ENCODE measurements at regions not wholly inside any gene's neighbourhood (a gene's known extent, or its start where the extent isn't known, plus 50 kb on each side); places are given as distances from the start of the nearest gene placed in this dataset.
"Not testable (repeated sequence)": the region's sequence is repeated elsewhere in the genome, so short reads cannot be mapped to it uniquely, and the experiment has no call there.

DNA sequence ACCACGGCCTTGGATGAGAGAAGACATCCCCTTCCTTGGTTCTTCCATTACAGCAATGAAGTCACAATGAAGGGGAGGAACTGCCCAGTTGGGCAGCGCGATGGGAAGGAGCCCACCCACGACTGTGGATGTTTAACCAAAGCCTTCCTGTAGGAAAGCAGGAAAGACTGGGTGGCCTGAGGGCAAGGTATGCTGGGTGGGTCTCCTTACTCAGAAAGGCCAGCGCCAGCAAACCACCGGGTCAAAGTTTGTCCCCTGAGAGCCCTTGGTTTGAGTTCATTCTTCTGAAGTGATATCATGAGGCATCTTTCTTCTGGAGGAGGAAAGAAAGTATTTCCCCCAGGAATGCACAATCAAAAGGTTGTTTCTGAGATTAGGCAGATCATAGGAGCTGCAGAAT, 105.2 kb downstream of the C16orf95 start:
- H3K9me3 ChIP-seq (ENCODE audit: low read depth): no peaks in the 10 kb centered on the region
- no peak for DNase-seq (ENCODE audit: low read depth in 1 of 2, low spot score in 1 of 2)
- no peaks in the 10 kb centered on the region for H3K4me1 ChIP-seq (ENCODE audit: low read depth)

DNA sequence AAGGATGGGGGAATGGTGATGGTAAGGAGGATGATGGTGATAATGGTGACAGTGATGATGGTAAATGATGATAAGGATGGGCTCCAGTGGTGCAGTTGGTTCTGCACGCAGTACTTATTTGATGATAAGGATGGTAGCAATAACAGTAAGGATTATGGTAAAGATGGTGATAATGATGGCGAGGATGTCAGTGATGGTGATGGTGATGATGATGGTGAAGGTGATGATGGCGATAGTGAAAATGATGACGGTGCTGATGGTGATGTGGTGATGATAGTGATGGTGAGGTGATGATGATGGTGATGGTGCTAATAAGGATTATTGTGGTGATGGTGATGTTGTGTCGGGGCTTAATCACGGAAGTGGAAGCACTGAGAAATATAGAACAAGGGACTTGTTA, 103.7 kb downstream of the C16orf95 start:
- no peak for DNase-seq (ENCODE audit: low read depth in 1 of 2, low spot score in 1 of 2)
- Histone ChIP-seq H3K4me3 (no peak overlapping the region), H3K27ac (no peak overlapping the region), H3K9me3 (ENCODE audit: low read depth) (no peaks in the 10 kb centered on the region), H3K4me1 (ENCODE audit: low read depth) (no peaks in the 10 kb centered on the region), H3K27me3 (no peaks in the 10 kb centered on the region), H3K36me3 (no peaks in the 10 kb centered on the region)
- TF ChIP-seq, protein P1, sequence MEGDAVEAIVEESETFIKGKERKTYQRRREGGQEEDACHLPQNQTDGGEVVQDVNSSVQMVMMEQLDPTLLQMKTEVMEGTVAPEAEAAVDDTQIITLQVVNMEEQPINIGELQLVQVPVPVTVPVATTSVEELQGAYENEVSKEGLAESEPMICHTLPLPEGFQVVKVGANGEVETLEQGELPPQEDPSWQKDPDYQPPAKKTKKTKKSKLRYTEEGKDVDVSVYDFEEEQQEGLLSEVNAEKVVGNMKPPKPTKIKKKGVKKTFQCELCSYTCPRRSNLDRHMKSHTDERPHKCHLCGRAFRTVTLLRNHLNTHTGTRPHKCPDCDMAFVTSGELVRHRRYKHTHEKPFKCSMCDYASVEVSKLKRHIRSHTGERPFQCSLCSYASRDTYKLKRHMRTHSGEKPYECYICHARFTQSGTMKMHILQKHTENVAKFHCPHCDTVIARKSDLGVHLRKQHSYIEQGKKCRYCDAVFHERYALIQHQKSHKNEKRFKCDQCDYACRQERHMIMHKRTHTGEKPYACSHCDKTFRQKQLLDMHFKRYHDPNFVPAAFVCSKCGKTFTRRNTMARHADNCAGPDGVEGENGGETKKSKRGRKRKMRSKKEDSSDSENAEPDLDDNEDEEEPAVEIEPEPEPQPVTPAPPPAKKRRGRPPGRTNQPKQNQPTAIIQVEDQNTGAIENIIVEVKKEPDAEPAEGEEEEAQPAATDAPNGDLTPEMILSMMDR (IDR thresholded peaks at IDR 0.05; ENCODE audit: low read depth, low read length): no peak

More for the DNA sequence above, 105.2 kb downstream of the C16orf95 start:
- TF ChIP-seq, protein P1 (IDR thresholded peaks at IDR 0.05; ENCODE audit: low read depth, low read length): no peak
- Histone ChIP-seq H3K27me3 (no peaks in the 10 kb centered on the region), H3K36me3 (no peaks in the 10 kb centered on the region), H3K4me3 (no peak overlapping the region), H3K27ac (no peak overlapping the region)

- H3K27me3 ChIP-seq: no peaks in the 10 kb centered on the region
- no peaks in the 10 kb centered on the region for H3K4me1 ChIP-seq (ENCODE audit: low read depth)
- H3K36me3 ChIP-seq: no peaks in the 10 kb centered on the region
- TF ChIP-seq, protein P1 (IDR thresholded peaks at IDR 0.05; ENCODE audit: low read depth, low read length): no peak
- no peaks in the 10 kb centered on the region for H3K9me3 ChIP-seq (ENCODE audit: low read depth)
- no peak overlapping the region for H3K4me3 ChIP-seq
- H3K27ac ChIP-seq: no peak overlapping the region
- DNase-seq (ENCODE audit: low read depth in 1 of 2, low spot score in 1 of 2): no peak
These were observed 100.9 kb downstream of the C16orf95 start for GRCh38 chr16:87216148-87216840.

GRCh38 chr16:87216841-87217275, 100.3 kb downstream of the C16orf95 start:
- TF ChIP-seq, protein P1 (IDR thresholded peaks at IDR 0.05; ENCODE audit: low read depth, low read length): no peak
- no peaks in the 10 kb centered on the region for H3K36me3 ChIP-seq
- no peaks in the 10 kb centered on the region for H3K27me3 ChIP-seq
- no peak for DNase-seq (ENCODE audit: low read depth in 1 of 2, low spot score in 1 of 2)
- no peak overlapping the region for H3K4me3 ChIP-seq
- no peak overlapping the region for H3K27ac ChIP-seq
- H3K9me3 ChIP-seq (ENCODE audit: low read depth): no peaks in the 10 kb centered on the region
- H3K4me1 ChIP-seq (ENCODE audit: low read depth): no peaks in the 10 kb centered on the region

GRCh38 chr16:87217802-87218201, 99.4 kb downstream of the C16orf95 start:
- H3K36me3 ChIP-seq; H3K4me3 ChIP-seq; H3K27me3 ChIP-seq; DNase-seq (ENCODE audit: low read depth in 1 of 2, low spot score in 1 of 2); H3K4me1 ChIP-seq (ENCODE audit: low read depth); H3K27ac ChIP-seq; H3K9me3 ChIP-seq (ENCODE audit: low read depth): not testable (repeated sequence)

GRCh38 chr16:87218281-87219055, 98.7 kb downstream of the C16orf95 start:
- no peaks in the 10 kb centered on the region for H3K4me1 ChIP-seq (ENCODE audit: low read depth)
- no peak for DNase-seq (ENCODE audit: low read depth in 1 of 2, low spot score in 1 of 2)
- H3K27me3 ChIP-seq: peaks cover 3% of the 10 kb centered on the region
- H3K4me3 ChIP-seq: no peak overlapping the region
- H3K36me3 ChIP-seq: no peaks in the 10 kb centered on the region
- no peaks in the 10 kb centered on the region for H3K9me3 ChIP-seq (ENCODE audit: low read depth)
- no peak overlapping the region for H3K27ac ChIP-seq
- TF ChIP-seq, protein P1 (IDR thresholded peaks at IDR 0.05; ENCODE audit: low read depth, low read length): no peak

Measured in cardiac muscle cell (in vitro differentiated cells and primary cell).